G401.6 (cell line): ENCODE measurements at regions not wholly inside any gene's neighbourhood (a gene's known extent, or its start where the extent isn't known, plus 50 kb on each side); places are given as distances from the start of the nearest gene placed in this dataset.
"Not testable (repeated sequence)": the region's sequence is repeated elsewhere in the genome, so short reads cannot be mapped to it uniquely, and the experiment has no call there.

ENCODE experiments used
- FAIRE-seq: peaks from 2 replicates; lab custom pipeline; 2012; peaks lifted over from hg19 to GRCh38; lab: Jason Lieb, UNC

- no peak for FAIRE-seq
These were observed 138.7 kb downstream of the YTHDC2 start for GRCh38 chr5:113652161-113652560.

- FAIRE-seq, result no peak
These were observed 141.3 kb downstream of the YTHDC2 start for GRCh38 chr5:113654828-113655227.

- FAIRE-seq, result no peak
These were observed 146.7 kb downstream of the YTHDC2 start for GRCh38 chr5:113660206-113660605.

- FAIRE-seq, result no peak
These were observed 147.3 kb downstream of the YTHDC2 start for GRCh38 chr5:113660706-113661250.

- FAIRE-seq, result peak; percentile 39
These were observed 150.5 kb downstream of the YTHDC2 start for GRCh38 chr5:113663879-113664541.

- no peak for FAIRE-seq
These were observed 159.5 kb downstream of the YTHDC2 start for GRCh38 chr5:113673041-113673440.

- FAIRE-seq, result no peak
These were observed 161.7 kb downstream of the YTHDC2 start for GRCh38 chr5:113675166-113675565.

- no peak for FAIRE-seq
These were observed 164.7 kb downstream of the YTHDC2 start for GRCh38 chr5:113678202-113678601.

GRCh38 chr5:113678924-113679575 is 165.6 kb downstream of the YTHDC2 start:
- peak; percentile 83 for FAIRE-seq

GRCh38 chr5:113680534-113680933 is 167.0 kb downstream of the YTHDC2 start:
- FAIRE-seq, result no peak

GRCh38 chr5:113682497-113683136 is 169.1 kb downstream of the YTHDC2 start:
- no peak for FAIRE-seq

- no peak for FAIRE-seq
These were observed 169.7 kb downstream of the YTHDC2 start for GRCh38 chr5:113683211-113683610.

- FAIRE-seq, result no peak
These were observed 173.1 kb downstream of the YTHDC2 start for GRCh38 chr5:113686599-113686998.

GRCh38 chr5:113689647-113690046 is 176.2 kb downstream of the YTHDC2 start:
- FAIRE-seq, result no peak

- FAIRE-seq, result no peak
These were observed 179.0 kb downstream of the YTHDC2 start for GRCh38 chr5:113692466-113692865.

- no peak for FAIRE-seq
These were observed 179.5 kb downstream of the YTHDC2 start for GRCh38 chr5:113692891-113693457.

GRCh38 chr5:113693701-113694100 is 180.2 kb downstream of the YTHDC2 start:
- FAIRE-seq, result no peak

GRCh38 chr5:113694576-113694975 is 181.1 kb downstream of the YTHDC2 start:
- no peak for FAIRE-seq

- FAIRE-seq, result no peak
These were observed 189.8 kb downstream of the YTHDC2 start for GRCh38 chr5:113703266-113703665.

- FAIRE-seq, result no peak
These were observed 192.2 kb downstream of the YTHDC2 start for GRCh38 chr5:113705657-113706056.

GRCh38 chr5:113713051-113713450 is 199.6 kb downstream of the YTHDC2 start:
- FAIRE-seq, result no peak

GRCh38 chr5:113715921-113716320 is 202.4 kb downstream of the YTHDC2 start:
- not testable (repeated sequence) for FAIRE-seq

- FAIRE-seq, result no peak
These were observed 206.1 kb downstream of the YTHDC2 start for GRCh38 chr5:113719549-113719948.
